ENCODE measurements at regions not wholly inside any gene's neighbourhood (a gene's known extent, or its start where the extent isn't known, plus 50 kb on each side); places are given as distances from the start of the nearest gene placed in this dataset.
A peak's percentile ranks its signal among the peaks of the same experiment; 100 is the strongest.

DNA sequence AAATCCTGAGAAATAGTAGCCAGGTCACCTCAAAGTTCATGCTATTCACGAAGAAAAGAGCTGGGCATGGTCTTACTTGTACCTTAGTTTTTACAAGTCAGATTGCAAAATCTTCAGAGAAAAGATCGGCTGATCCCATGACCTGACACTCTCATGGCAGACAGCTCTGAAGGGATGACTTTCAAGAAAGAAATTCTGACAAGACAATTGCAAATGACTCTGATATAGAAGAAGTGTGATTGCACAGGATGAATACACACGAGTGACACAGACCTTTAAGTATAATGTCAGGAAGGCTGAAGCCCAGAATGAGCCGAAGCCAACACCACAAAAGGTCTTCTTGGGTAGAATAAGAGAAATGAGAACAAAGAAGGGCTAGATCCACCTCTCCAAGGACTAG lies 59.4 kb upstream of the DRD2 start:
- POLR2A ChIA-PET = no interaction called here
- no peaks in the 10 kb centered on the region for H3K9me3 ChIP-seq (ENCODE audit: control insufficient read depth, insufficient read depth, low read depth, low read length)
- H3K4me1 ChIP-seq (ENCODE audit: control insufficient read depth, insufficient read depth, low read length) = no peaks in the 10 kb centered on the region
- ATAC-seq (no peak), DNase-seq (ENCODE audit: low read depth, low spot score) (no peak)
- H3K4me3 ChIP-seq (ENCODE audit: low read depth in 2 of 2, low read length in 2 of 2) = no peak overlapping the region
- no peak overlapping the region; the same call in 1 of the 2 replicates for H3K27ac ChIP-seq (ENCODE audit: low read length)
- TF ChIP-seq CTCF (IDR thresholded peaks at IDR 0.05) = no peak
- TF ChIP-seq SIN3A (IDR thresholded peaks at IDR 0.05; ENCODE audit: borderline replicate concordance, insufficient read depth, low read depth, low read length) = no peak
- no peak for TF ChIP-seq REST (IDR thresholded peaks at IDR 0.05; ENCODE audit: insufficient read depth in 1 of 2, low read depth in 2 of 2, low read length in 1 of 2)
- no peak for TF ChIP-seq TCF7L2 (IDR thresholded peaks at IDR 0.05; ENCODE audit: low read depth, low read length)
- TF ChIP-seq POLR2AphosphoS5 (IDR thresholded peaks at IDR 0.05; ENCODE audit: low read depth, low read length) = no peak
- CTCF ChIA-PET = no interaction called here
- no TSS peak for BruUV-seq (replicated peaks)
- peaks cover 3% of the 10 kb centered on the region; the same call in 1 of the 2 replicates for H3K27me3 ChIP-seq (ENCODE audit: control insufficient read depth, insufficient read depth, low read length)
- intact Hi-C loops (cut with micrococcal nuclease; ENCODE audit: unreplicated experiment) = loop anchor here (5.0 kb wide), 1 partner anchor 198 kb away; no protein-coding TSS in a partner anchor
- H3K36me3 ChIP-seq (ENCODE audit: control insufficient read depth, insufficient read depth, low read length) = no peaks in the 10 kb centered on the region
- in situ Hi-C loops (cut with HindIII; ENCODE audit: low pct_unique_long_range_greater_than_20kb, low sequenced_read_pairs) = no loop called here

- in situ Hi-C loops (cut with HindIII; ENCODE audit: low pct_unique_long_range_greater_than_20kb, low sequenced_read_pairs) (no loop called here), intact Hi-C loops (cut with micrococcal nuclease; ENCODE audit: unreplicated experiment) (loop anchor here (5.0 kb wide), 1 partner anchor 199 kb away; no protein-coding TSS in a partner anchor)
- TF ChIP-seq POLR2AphosphoS5 (IDR thresholded peaks at IDR 0.05; ENCODE audit: low read depth, low read length) (no peak), SIN3A (IDR thresholded peaks at IDR 0.05; ENCODE audit: borderline replicate concordance, insufficient read depth, low read depth, low read length) (no peak), REST (IDR thresholded peaks at IDR 0.05; ENCODE audit: insufficient read depth in 1 of 2, low read depth in 2 of 2, low read length in 1 of 2) (no peak), CTCF (IDR thresholded peaks at IDR 0.05) (no peak), TCF7L2 (IDR thresholded peaks at IDR 0.05; ENCODE audit: low read depth, low read length) (no peak)
- DNase-seq (ENCODE audit: low read depth, low spot score) (no peak), ATAC-seq (no peak)
- CTCF ChIA-PET = interaction anchor here (0.6 to 1.0 kb wide), 4 partner anchors 14 to 417 kb away, joined by 3 to 10 read pairs (median 4); partner anchors contain the start of gene TTC12
- peak overlapping the region; percentile 26; the same call in 1 of the 2 replicates for H3K27ac ChIP-seq (ENCODE audit: low read length)
- BruUV-seq (replicated peaks) = no TSS peak
- peaks cover 3% of the 10 kb centered on the region; the same call in 1 of the 2 replicates for H3K27me3 ChIP-seq (ENCODE audit: control insufficient read depth, insufficient read depth, low read length)
- no peak overlapping the region for H3K4me3 ChIP-seq (ENCODE audit: low read depth in 2 of 2, low read length in 2 of 2)
- no peaks in the 10 kb centered on the region for H3K4me1 ChIP-seq (ENCODE audit: control insufficient read depth, insufficient read depth, low read length)
- POLR2A ChIA-PET = no interaction called here
- no peaks in the 10 kb centered on the region for H3K36me3 ChIP-seq (ENCODE audit: control insufficient read depth, insufficient read depth, low read length)
- H3K9me3 ChIP-seq (ENCODE audit: control insufficient read depth, insufficient read depth, low read depth, low read length) = no peaks in the 10 kb centered on the region
These were observed 58.2 kb upstream of the DRD2 start for GRCh38 chr11:113533425-113533698.
